Common myeloid progenitor, CD34-positive (primary cell): ENCODE measurements at regions not wholly inside any gene's neighbourhood (a gene's known extent, or its start where the extent isn't known, plus 50 kb on each side); places are given as distances from the start of the nearest gene placed in this dataset.

Experiments used
- CTCF ChIA-PET: fragments of 350-600 bp; sonication (Branson Sonifier 250); formaldehyde crosslinking; loops from one replicate; lab custom pipeline; 2021; ENCODE audit warnings: antibody characterized with exemption; lab: Charles Lee
- POLR2A ChIA-PET: fragments of 350-600 bp; sonication (Branson Sonifier 250); formaldehyde crosslinking; loops from one replicate; lab custom pipeline; 2021; ENCODE audit warnings: antibody characterized with exemption; lab: Charles Lee
- DNase-seq, 3 donors: peaks; one replicate each; pipeline versions ENCODE4 v3.0.0 to v3.0.0-alpha.2; 2013
- H3K27ac ChIP-seq, 2 experiments: 1 replicate in 1 of 2; 2 replicates in 1 of 2; pipeline ENCODE4 v1.7.0; 2013; ENCODE audit warnings: inconsistent platforms in 2 of 2, low read length in 2 of 2, mild to moderate bottlenecking in 2 of 2, low read depth in 1 of 2, moderate library complexity in 1 of 2; ENCODE audit not compliant: severe bottlenecking in 2 of 2, insufficient read depth in 1 of 2, poor library complexity in 1 of 2
- H3K27me3 ChIP-seq, 5 experiments: replicated peaks in 2 of 5; 1 replicate in 3 of 5; 2 replicates in 2 of 5; pipeline versions ENCODE4 v1.6.1 to v1.7.0; 2013; ENCODE audit warnings: low read length in 4 of 5, mild to moderate bottlenecking in 2 of 5, moderate library complexity in 2 of 5, inconsistent platforms in 1 of 5; ENCODE audit not compliant: insufficient read depth in 5 of 5, control insufficient read depth in 4 of 5
- H3K36me3 ChIP-seq, 4 experiments: 1 replicate in 2 of 4; 2 replicates in 2 of 4; pipeline versions ENCODE4 v1.6.1 to v1.7.0; 2013; ENCODE audit warnings: low read length in 3 of 4, control low read depth in 1 of 4, mild to moderate bottlenecking in 1 of 4; ENCODE audit not compliant: control insufficient read depth in 4 of 4, insufficient read depth in 4 of 4
- H3K4me1 ChIP-seq, 4 experiments: 1 replicate in 3 of 4; 2 replicates in 1 of 4; pipeline versions ENCODE4 v1.6.1 to v1.7.1; 2013; ENCODE audit warnings: low read length in 3 of 4, mild to moderate bottlenecking in 3 of 4, control low read depth in 1 of 4, inconsistent platforms in 1 of 4, moderate library complexity in 1 of 4; ENCODE audit not compliant: control insufficient read depth in 4 of 4, insufficient read depth in 4 of 4; ENCODE audit errors: control extremely low read depth in 1 of 4
- H3K4me3 ChIP-seq, 7 experiments: 1 replicate in 4 of 7; 2 replicates in 3 of 7; pipeline versions ENCODE4 v1.5.1 to v1.7.0; 2013; ENCODE audit warnings: mild to moderate bottlenecking in 7 of 7, low read length in 6 of 7, moderate library complexity in 6 of 7, inconsistent platforms in 2 of 7, low read depth in 2 of 7, control low read depth in 1 of 7; ENCODE audit not compliant: insufficient read depth in 4 of 7, control insufficient read depth in 1 of 7; ENCODE audit errors: extremely low read depth in 1 of 7
- H3K9me3 ChIP-seq, 5 experiments: 1 replicate in 4 of 5; 2 replicates in 1 of 5; pipeline versions ENCODE4 v1.6.1 to v1.7.1; 2013; ENCODE audit warnings: low read length in 4 of 5, mild to moderate bottlenecking in 2 of 5, inconsistent platforms in 1 of 5, low read depth in 1 of 5, moderate library complexity in 1 of 5; ENCODE audit not compliant: control insufficient read depth in 4 of 5, insufficient read depth in 2 of 5; ENCODE audit errors: control extremely low read depth in 1 of 5
- WGBS: methylation state at CpG from one replicate; pipeline ENCODE4 v1.1.5; 2013; ENCODE audit not compliant: insufficient coverage; 5-methylcytosine and 5-hydroxymethylcytosine counted together

- Histone ChIP-seq H3K4me1 (peaks cover 0 to 11% (median 7%) of the 10 kb centered on the region in 4 experiments), H3K27me3 (no peaks in the 10 kb centered on the region), H3K36me3 (no peaks in the 10 kb centered on the region), H3K27ac (no peak overlapping the region), H3K9me3 (no peaks in the 10 kb centered on the region), H3K4me3 (no peak overlapping the region)
- 84% methylated on average over 7 of the region's 11 CpGs for WGBS
- DNase-seq, result no peak
- ChIA-PET POLR2A (no interaction called here), CTCF (interaction anchor here (2.1 kb wide), 1 partner anchor 12 kb away, joined by 5 read pairs; no protein-coding TSS in a partner anchor)
Measured at GRCh38 chr5:36444582-36445418, 143.1 kb upstream of the RANBP3L start.

- POLR2A ChIA-PET, result no interaction called here
- CTCF ChIA-PET, result interaction anchor here (0.6 kb wide), 1 partner anchor 12 kb away, joined by 5 read pairs; no protein-coding TSS in a partner anchor
- Histone ChIP-seq H3K4me1 (peaks cover 0 to 4% (median 3%) of the 10 kb centered on the region in 4 experiments), H3K4me3 (no peak overlapping the region), H3K27me3 (no peaks in the 10 kb centered on the region), H3K27ac (no peak overlapping the region), H3K9me3 (no peaks in the 10 kb centered on the region), H3K36me3 (no peaks in the 10 kb centered on the region)
- no peak for DNase-seq
- no CpG with 5 or more reads among the region's 2 CpGs for WGBS
Measured at GRCh38 chr5:36447776-36448175, 146.1 kb upstream of the RANBP3L start.

- Histone ChIP-seq H3K4me1 (no peaks in the 10 kb centered on the region), H3K9me3 (no peaks in the 10 kb centered on the region), H3K27ac (no peak overlapping the region), H3K27me3 (no peaks in the 10 kb centered on the region), H3K36me3 (no peaks in the 10 kb centered on the region), H3K4me3 (no peak overlapping the region)
- 90% methylated on average over 1 of the region's 3 CpGs for WGBS
- DNase-seq, result no peak
- ChIA-PET POLR2A (interaction anchor here (0.5 kb wide), 1 partner anchor 181 kb away, joined by 4 read pairs; no protein-coding TSS in a partner anchor), CTCF (interaction anchor here (1.0 kb wide), 1 partner anchor 9 kb away, joined by 6 read pairs; no protein-coding TSS in a partner anchor)
Measured at GRCh38 chr5:36450229-36451014, 148.7 kb upstream of the RANBP3L start.

DNA sequence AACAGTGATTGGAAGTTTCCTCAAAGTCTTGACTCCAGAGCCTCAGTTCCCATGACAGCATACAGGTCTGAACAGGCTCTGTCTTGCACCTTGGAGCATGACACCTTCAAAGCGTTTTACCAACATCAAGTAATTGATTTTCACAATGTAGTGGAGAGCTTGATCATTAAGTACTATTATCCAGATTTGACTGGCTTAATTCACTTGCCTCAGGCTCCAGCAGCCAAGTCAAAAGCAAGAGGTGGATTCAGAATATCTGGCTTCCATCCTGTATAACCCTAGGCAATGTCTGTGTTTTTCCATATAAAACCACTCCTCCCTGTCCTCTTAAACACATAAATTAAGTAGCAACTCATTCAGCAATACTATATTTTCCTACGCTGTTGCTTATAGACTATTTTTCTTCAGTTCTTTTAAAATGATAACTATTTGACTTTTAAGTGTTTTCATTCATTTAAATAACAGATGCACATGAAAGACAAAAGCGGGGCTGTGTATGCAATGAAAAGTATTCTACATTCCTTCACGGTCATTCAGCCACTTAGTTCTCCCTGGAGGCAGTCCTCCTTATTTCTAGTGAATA lies 150.8 kb upstream of the RANBP3L start:
- H3K4me1 ChIP-seq, result no peaks in the 10 kb centered on the region
- DNase-seq, result no peak

GRCh38 chr5:36457511-36458270 lies 148.7 kb upstream of the SLC1A3 start:
- H3K27me3 ChIP-seq, result no peaks in the 10 kb centered on the region
- POLR2A ChIA-PET, result no interaction called here
- peaks cover 0 to 2% (median 0%) of the 10 kb centered on the region in 4 experiments for H3K4me1 ChIP-seq
- 100% methylated on average over 3 of the region's 3 CpGs for WGBS
- no peak for DNase-seq
- H3K9me3 ChIP-seq, result no peaks in the 10 kb centered on the region
- no peaks in the 10 kb centered on the region for H3K36me3 ChIP-seq
- H3K27ac ChIP-seq, result no peak overlapping the region
- CTCF ChIA-PET, result interaction anchor here (0.6 to 1.0 kb wide), 2 partner anchors 15 to 51 kb away, joined by 3 read pairs; no protein-coding TSS in a partner anchor
- no peak overlapping the region for H3K4me3 ChIP-seq

More for the DNA sequence above, 150.8 kb upstream of the RANBP3L start:
- CTCF ChIA-PET, result no interaction called here
- H3K36me3 ChIP-seq, result no peaks in the 10 kb centered on the region
- POLR2A ChIA-PET, result no interaction called here
- no CpG with 5 or more reads among the region's 4 CpGs for WGBS
- no peak overlapping the region for H3K27ac ChIP-seq
- H3K9me3 ChIP-seq, result no peaks in the 10 kb centered on the region
- no peaks in the 10 kb centered on the region for H3K27me3 ChIP-seq
- H3K4me3 ChIP-seq, result no peak overlapping the region

DNA sequence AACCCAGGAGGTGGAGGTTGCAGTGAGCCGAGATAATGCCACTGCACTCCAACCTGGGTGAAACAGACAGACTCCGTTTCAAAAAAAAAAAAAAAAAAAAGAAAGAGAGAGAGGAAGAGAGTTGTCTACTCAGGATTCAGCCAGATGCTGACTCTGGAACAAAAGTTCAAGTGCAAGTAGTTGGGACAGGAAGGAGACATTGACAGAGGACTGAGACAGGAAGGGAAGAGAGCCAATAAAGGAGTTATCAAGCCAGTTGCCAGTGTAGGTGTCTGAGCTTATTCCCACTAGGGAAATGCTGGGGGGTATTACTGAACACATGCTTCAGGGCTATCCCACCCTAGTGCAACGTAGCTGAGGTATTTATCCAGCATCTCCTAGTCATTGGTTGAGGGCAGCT lies 147.7 kb upstream of the SLC1A3 start:
- ChIA-PET POLR2A (no interaction called here), CTCF (interaction anchor here (1.2 to 1.9 kb wide), 2 partner anchors 8 to 43 kb away, joined by 4 to 6 read pairs; no protein-coding TSS in a partner anchor)
- Histone ChIP-seq H3K4me3 (no peak overlapping the region), H3K9me3 (no peaks in the 10 kb centered on the region), H3K36me3 (no peaks in the 10 kb centered on the region), H3K27me3 (no peaks in the 10 kb centered on the region), H3K4me1 (peaks cover 0 to 2% (median 0%) of the 10 kb centered on the region in 4 experiments), H3K27ac (no peak overlapping the region)
- DNase-seq, result no peak
- 100% methylated on average over 1 of the region's 3 CpGs for whole genome bisulfite sequencing
